ENCODE measurements at regions not wholly inside any gene's neighbourhood (a gene's known extent, or its start where the extent isn't known, plus 50 kb on each side); places are given as distances from the start of the nearest gene placed in this dataset.

DNA sequence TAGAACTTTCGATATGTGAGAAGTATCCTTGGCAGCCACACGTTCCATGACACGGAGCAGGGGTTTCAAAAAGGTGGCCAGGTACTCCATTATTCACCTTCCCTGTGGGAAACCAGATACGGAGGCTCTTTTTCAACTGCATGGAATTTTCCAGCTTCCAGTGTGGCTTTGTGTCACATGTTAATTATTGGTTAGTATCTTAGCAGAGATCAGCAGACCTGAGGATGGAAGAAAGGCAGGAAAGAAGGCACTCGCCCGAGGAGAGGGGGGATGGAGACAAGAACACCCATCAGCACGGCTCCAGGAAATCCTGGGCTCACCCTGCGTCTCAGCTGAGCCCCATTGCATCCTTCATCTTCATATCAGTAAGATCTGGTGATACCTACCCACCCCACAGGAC lies 115.5 kb downstream of the PXDC1 start:
- TF ChIP-seq EZH2 (IDR thresholded peaks at IDR 0.05; ENCODE audit: insufficient read depth, poor library complexity, severe bottlenecking) (no peak), EZH2phosphoT487 (IDR thresholded peaks at IDR 0.05; ENCODE audit: insufficient read depth, low read depth) (no peak)

All from GM23248 (cell line).